Endothelial cell (in vitro differentiated cells): ENCODE measurements at regions not wholly inside any gene's neighbourhood (a gene's known extent, or its start where the extent isn't known, plus 50 kb on each side); places are given as distances from the start of the nearest gene placed in this dataset.

ENCODE experiments used
- DNase-seq: peaks from one replicate; pipeline ENCODE4 v3.0.0; 2021; ENCODE audit warnings: low spot score
- H3K27ac Mint-ChIP-seq: one replicate; pipeline ENCODE4 v1.8.0; 2021; ENCODE audit warnings: mixed read lengths, inconsistent platforms; ENCODE audit not compliant: unreplicated experiment
- H3K27me3 Mint-ChIP-seq: one replicate; pipeline ENCODE4 v1.8.0; 2021; ENCODE audit warnings: mild to moderate bottlenecking, moderate library complexity, mixed read lengths, inconsistent platforms; ENCODE audit not compliant: unreplicated experiment
- H3K36me3 Mint-ChIP-seq: one replicate; pipeline ENCODE4 v1.8.0; 2021; ENCODE audit warnings: mild to moderate bottlenecking, low read depth, mixed read lengths, inconsistent platforms; ENCODE audit not compliant: unreplicated experiment
- H3K4me1 Mint-ChIP-seq: one replicate; pipeline ENCODE4 v1.8.0; 2021; ENCODE audit warnings: mild to moderate bottlenecking, mixed read lengths, inconsistent platforms; ENCODE audit not compliant: unreplicated experiment
- H3K4me3 Mint-ChIP-seq: one replicate; pipeline ENCODE4 v1.8.0; 2021; ENCODE audit warnings: mild to moderate bottlenecking, mixed read lengths, inconsistent platforms; ENCODE audit not compliant: unreplicated experiment
- H3K9me3 Mint-ChIP-seq: one replicate; pipeline ENCODE4 v1.8.0; 2021; ENCODE audit warnings: mixed read lengths, inconsistent platforms; ENCODE audit not compliant: unreplicated experiment
- TF ChIP-seq, protein P1 (sequence below): fragments of 200-600 bp; sonication (generic); IDR thresholded peaks from one replicate; pipeline ENCODE4 v1.5.0; 2021; ENCODE audit warnings: antibody characterized with exemption; ENCODE audit not compliant: unreplicated experiment

- TF ChIP-seq, protein P1, sequence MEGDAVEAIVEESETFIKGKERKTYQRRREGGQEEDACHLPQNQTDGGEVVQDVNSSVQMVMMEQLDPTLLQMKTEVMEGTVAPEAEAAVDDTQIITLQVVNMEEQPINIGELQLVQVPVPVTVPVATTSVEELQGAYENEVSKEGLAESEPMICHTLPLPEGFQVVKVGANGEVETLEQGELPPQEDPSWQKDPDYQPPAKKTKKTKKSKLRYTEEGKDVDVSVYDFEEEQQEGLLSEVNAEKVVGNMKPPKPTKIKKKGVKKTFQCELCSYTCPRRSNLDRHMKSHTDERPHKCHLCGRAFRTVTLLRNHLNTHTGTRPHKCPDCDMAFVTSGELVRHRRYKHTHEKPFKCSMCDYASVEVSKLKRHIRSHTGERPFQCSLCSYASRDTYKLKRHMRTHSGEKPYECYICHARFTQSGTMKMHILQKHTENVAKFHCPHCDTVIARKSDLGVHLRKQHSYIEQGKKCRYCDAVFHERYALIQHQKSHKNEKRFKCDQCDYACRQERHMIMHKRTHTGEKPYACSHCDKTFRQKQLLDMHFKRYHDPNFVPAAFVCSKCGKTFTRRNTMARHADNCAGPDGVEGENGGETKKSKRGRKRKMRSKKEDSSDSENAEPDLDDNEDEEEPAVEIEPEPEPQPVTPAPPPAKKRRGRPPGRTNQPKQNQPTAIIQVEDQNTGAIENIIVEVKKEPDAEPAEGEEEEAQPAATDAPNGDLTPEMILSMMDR: no peak
- no peak overlapping the region for H3K4me3 Mint-ChIP-seq
- H3K27ac Mint-ChIP-seq: no peak overlapping the region
- H3K27me3 Mint-ChIP-seq: no peaks in the 10 kb centered on the region
- no peaks in the 10 kb centered on the region for H3K4me1 Mint-ChIP-seq
- no peak for DNase-seq
- no peaks in the 10 kb centered on the region for H3K36me3 Mint-ChIP-seq
- H3K9me3 Mint-ChIP-seq: no peaks in the 10 kb centered on the region
Observed at GRCh38 chr7:81210137-81211064, 291.6 kb upstream of the SEMA3C start.

DNA sequence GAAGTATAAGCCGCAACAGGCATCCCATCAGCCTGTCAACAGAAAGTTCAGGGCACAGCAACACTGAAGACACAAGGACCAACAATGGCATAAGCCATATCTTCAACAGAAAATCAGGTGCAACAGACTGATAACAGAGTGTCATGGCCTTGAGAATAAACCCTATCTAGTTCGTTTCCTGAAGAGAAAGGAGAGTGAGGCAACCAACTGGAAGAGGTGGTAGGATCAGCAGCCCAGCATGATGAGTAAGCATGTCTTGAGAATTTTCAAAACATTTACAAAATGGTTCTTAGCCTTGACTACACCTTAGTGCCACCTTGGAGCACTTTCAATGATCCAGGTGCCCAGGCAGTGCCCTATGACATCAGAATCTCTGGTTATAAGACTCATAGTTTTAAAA is 290.2 kb upstream of the SEMA3C start:
- DNase-seq: no peak
- H3K9me3 Mint-ChIP-seq: no peaks in the 10 kb centered on the region

DNA sequence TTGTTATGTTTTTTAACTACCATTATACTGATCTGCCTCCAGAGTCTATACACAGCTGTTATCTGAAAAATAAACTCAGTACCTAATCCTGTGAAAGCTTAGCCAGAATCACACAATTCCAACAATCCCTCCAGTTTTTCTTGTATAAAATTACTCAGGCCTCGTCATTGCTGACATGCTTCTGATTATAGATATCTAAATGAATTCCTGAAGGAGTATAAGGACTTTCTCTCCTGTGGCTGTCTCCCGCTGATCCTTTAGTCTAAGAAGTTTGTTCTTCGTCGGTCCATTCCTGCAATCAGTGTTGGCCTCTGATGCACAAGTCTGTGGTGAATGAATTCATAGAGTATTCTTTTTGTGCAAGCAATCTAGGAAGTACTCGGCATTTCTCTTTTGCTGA is 288.9 kb upstream of the SEMA3C start:
- H3K27ac Mint-ChIP-seq: no peak overlapping the region
- H3K4me1 Mint-ChIP-seq: no peaks in the 10 kb centered on the region
- no peaks in the 10 kb centered on the region for H3K27me3 Mint-ChIP-seq
- TF ChIP-seq, protein P1: no peak
- no peaks in the 10 kb centered on the region for H3K36me3 Mint-ChIP-seq
- H3K4me3 Mint-ChIP-seq: no peak overlapping the region
- no peaks in the 10 kb centered on the region for H3K9me3 Mint-ChIP-seq
- no peak for DNase-seq

More for the DNA sequence above, 290.2 kb upstream of the SEMA3C start:
- Mint-ChIP-seq H3K27me3 (no peaks in the 10 kb centered on the region), H3K36me3 (no peaks in the 10 kb centered on the region), H3K27ac (no peak overlapping the region), H3K4me3 (no peak overlapping the region), H3K4me1 (no peaks in the 10 kb centered on the region)
- TF ChIP-seq, protein P1: no peak

DNA sequence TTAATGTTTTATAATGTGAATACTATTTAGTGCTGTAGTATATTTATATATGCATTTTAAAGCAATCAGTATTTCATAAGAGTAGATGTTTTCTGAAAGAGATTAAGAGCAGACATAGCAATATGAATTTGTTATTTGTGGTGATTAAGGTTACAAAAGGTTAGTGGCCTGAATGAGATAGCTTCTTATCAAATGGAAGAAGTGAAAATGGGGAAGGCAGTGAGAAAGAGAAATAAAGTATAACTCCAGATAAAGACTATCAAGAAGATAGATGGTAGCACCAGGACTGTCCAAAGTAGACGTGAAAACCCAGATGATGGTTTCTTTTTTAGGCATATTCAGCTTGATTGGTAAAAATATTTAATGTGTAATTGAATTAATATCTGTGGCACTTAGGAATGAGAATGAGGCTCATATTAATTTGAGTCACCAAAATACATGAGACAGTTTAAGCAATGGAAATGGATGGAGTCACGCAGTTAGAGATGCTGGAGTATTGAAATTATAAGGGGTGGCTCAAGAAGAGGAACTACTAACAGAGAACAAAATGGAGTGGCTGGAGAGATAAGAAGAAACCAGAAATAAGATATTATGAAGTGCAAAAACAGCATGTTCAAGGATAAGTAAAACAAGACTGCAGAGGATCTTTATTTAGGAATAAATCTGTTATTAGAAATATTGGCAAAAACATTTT is 288.0 kb upstream of the SEMA3C start:
- Mint-ChIP-seq H3K36me3 (no peaks in the 10 kb centered on the region), H3K27ac (no peak overlapping the region), H3K9me3 (no peaks in the 10 kb centered on the region), H3K4me1 (no peaks in the 10 kb centered on the region), H3K27me3 (no peaks in the 10 kb centered on the region), H3K4me3 (no peak overlapping the region)
- DNase-seq: no peak
- TF ChIP-seq, protein P1: no peak

GRCh38 chr7:81206217-81206616 is 287.4 kb upstream of the SEMA3C start:
- no peaks in the 10 kb centered on the region for H3K36me3 Mint-ChIP-seq
- TF ChIP-seq, protein P1: no peak

More at GRCh38 chr7:81206217-81206616, 287.4 kb upstream of the SEMA3C start:
- Mint-ChIP-seq H3K27ac (no peak overlapping the region), H3K27me3 (no peaks in the 10 kb centered on the region), H3K4me1 (no peaks in the 10 kb centered on the region), H3K9me3 (no peaks in the 10 kb centered on the region), H3K4me3 (no peak overlapping the region)
- no peak for DNase-seq
